Activated CD8-positive, alpha-beta memory T cell treated with anti-CD3 and anti-CD28 coated beads, Interleukin-2, amount 50 U/mL, for 48 hours (primary cell): ENCODE measurements at regions not wholly inside any gene's neighbourhood (a gene's known extent, or its start where the extent isn't known, plus 50 kb on each side); places are given as distances from the start of the nearest gene placed in this dataset.

Source experiments
- DNase-seq: peaks from one replicate; pipeline ENCODE4 v3.0.0-alpha.2; 2020

DNA sequence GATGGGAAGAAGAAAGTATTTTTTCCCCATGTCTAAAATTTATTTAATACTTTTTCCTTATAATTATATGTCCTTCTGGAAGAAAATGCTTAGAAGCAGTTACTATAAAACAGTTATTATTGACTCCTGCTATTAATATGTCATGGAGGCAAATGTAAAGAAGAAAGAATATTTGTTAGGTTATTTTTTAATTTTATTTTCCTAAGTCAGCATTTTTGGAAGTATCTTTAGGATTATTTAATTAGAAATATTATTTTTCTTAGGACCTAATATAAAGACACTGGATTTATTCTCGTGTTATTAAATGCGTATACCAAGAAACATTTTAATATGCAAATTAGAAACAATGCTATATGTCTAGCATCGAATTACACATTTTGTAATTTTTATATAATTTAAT, 687.7 kb downstream of the TRAM1L1 start:
- no peak for DNase-seq

DNA sequence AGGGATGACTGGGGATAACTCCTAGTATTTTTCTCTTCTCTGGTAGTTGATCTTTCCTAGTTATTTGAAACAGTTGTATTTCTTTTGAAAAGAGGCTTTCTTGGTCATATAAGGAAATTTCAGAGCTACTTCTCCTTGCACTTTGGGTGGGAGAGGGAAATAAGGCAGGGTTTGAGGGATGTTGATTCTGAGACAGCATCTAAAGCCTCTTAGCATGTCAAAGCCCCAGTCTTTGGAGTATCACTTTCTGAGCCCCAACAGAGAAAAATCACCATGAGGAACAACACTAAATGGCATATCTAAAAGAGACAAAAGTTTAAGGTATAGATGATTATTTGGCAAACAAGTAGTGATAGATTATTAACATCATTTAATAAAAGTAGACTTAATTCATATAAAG, 688.1 kb downstream of the TRAM1L1 start:
- DNase-seq, result no peak

DNA sequence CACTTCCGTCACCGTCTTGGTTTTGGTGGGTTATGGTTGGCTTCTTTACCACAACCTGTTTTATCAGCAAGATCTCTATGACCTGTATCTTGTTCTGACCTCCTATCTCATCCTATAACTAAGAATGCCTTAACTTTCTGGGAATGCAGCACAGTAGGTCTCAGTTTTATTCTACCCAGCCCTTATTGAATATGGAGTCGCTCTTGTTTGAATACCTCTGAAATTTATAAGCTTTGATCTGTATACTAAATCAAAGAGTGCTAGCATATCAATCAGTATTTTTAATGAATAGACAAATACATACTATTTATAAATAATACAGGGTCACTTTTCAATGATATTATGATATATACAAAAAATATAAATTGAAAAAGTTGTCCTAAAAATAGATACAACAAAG, 690.0 kb downstream of the TRAM1L1 start:
- no peak for DNase-seq

DNA sequence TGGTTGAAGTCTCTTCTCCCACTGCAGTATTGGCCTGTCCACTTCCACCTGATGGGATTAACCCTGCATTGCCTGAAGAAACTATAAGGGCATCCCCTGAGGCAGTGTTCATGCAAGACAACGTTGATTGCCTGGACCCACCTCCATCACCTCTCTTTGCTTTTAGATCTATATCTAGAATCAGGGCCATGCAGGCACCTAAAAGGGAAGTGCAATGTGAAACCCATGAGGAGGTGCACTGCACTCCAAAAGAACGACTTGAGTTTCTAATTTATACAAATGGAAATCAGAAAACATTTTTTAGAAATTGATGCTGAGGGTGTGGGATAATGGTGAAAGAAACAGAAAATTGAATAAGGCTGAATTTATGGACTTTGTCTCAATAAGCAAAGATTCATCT, 694.4 kb downstream of the TRAM1L1 start:
- DNase-seq, result no peak

DNA sequence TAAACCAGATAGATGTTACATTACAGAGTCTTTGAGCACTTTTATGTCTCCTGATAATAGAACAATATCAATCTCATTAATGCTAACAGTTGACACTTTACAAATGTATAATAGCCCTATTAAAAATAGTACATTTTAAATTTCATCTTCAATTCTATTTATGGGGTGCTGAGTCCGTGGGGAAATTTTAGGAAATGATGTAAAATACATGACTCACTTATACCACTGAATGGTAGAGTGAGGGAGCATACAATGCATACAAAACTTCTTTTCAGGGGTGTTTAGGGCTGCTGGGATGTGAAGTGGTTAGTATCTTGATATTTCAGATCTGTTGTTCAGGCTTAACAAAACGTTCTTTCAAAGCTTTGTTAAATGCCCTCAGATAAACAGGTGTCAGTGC, 696.2 kb downstream of the TRAM1L1 start:
- DNase-seq, result no peak

DNA sequence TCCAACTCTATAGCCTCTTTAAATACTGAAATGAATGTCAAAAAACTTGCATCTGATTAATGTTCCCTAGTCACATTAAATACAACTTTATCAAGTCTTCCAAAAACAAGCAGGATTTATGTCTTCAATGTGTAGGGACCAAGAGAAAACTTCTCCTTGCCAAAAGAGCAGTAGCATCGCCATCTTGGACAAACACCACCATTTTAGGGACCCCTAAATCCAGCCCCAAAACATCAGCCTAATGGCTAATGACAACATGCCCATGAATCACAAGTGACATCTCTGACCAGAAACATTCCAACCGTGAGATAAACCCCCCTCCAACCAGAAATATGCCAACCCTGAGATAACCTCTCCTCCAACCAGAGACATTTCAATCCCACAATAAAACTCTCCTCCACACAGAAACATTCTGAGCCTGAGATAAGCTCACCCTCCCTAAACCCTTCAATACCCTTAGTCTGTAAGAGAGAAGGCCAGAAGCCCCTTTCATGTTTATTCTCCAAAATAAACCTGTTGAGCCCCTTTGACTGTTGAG, 697.4 kb downstream of the TRAM1L1 start:
- DNase-seq, result no peak

DNA sequence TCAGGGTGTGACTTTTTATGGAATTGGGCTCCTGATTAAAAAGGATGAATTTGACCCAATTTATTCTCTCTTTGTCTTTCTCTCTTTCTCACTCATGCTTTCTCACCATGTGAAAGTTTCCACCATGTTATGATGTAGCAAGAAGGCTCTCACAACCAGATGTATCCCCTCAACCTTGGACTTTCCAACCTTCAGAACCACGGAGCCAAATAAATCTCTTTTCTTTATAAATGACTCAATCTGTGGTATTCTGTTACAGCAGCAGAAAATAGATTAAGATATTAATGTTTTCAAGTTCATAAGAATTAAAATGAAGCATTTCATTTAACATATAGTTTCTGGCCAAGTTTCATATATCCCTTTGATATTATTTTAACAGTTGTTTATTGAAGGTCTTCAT, 698.5 kb downstream of the TRAM1L1 start:
- no peak for DNase-seq

DNA sequence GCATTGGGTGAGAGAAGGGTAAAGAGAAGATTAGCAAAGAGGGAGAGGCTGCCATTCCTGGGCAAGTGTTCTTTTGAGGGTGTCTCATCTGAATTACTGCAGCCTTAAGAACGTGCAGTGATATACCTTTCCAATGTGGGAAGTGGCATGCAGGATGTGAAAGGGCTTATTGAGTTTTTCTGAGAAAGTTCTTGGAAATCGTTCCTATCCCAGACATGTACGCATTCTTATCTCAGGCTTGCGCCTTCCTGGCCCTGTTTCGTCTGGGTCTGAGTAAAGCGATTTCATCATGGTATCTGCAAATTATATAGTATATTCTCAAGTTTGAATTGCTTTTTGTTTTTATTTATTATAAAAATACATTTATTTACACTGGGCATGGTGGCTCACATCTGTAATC, 699.8 kb downstream of the TRAM1L1 start:
- no peak for DNase-seq

DNA sequence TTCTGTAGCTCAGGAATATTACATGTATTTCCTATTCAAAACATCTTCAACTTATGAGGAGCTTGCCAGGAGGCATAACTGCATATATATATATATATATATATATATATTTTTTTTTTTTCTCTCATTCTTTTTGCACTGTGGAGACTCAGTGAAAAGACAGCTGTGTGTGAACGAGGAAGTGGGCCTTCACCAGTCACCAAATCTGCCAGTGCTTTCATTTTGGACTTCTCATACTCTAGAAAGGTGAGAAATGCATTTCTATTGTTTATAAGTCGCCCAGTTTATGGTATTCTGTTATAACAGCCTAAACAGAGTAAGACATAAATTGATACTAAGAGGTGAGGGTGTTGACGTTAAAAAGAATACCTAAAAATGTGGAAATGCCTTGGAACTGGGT, 710.6 kb downstream of the TRAM1L1 start:
- no peak for DNase-seq

DNA sequence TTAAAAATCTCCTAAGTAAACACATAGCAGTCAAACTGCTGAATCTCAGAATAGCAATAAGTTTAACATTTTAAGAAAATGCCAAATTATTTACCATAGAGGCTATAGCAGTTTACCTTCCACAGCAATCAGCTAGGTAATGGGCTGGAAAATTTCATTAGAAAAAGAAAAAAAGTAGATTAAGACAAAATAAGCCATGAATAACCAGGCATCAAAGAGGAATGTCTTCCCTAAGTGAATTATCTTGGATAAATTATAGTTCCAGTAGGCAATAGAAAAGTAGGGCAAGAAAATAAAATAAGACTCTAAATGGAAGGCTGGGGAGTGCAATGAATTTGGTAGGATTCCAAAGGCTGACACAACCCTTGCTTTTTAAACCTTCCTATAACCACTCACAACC, 722.8 kb downstream of the TRAM1L1 start:
- no peak for DNase-seq

DNA sequence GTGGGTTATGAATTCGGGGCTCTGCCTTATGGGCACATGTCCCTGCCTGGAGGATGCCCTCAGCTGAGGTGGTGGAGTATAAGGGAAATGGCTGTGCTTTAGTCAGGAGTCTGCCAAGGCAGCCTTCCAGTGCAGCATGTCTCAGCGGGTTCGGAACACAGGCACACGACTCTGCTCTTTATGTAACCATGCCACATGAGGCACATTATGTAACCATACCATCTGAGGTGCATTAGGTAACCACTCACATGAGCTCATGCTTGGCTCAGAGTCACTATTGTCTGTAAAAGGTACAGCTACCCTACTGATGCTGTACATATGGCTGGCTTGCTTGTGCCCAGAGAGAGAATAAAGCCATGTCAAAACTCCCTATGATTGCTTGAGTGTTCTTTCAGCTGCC, 723.6 kb downstream of the TRAM1L1 start:
- DNase-seq, result no peak

DNA sequence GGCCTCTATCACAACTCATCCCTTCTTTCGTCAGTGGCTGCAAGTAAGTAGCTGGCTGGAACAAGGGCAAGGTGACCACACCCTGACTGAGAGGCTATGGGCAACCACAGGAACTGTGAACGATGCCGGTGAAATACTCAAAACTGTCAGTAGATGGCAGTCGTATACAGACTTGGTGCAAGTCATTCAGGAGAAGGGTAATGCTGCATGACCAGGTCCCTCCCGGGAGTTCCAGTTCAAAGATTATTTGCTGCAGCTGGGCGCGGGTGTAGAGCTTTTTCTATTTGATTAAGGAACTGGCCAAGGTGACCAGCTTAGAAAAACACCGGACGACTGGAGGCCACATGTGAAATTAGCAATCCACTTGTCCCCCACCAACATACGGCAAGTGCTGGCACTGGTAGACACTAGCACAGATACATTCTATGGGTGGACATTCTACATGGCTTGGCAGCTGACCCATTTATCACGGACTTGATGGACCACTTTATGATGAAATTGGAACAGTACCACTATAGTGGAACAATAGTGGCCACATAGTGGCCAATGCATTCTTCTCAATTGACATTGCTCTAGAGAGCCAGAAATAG, 726.6 kb downstream of the TRAM1L1 start:
- no peak for DNase-seq

DNA sequence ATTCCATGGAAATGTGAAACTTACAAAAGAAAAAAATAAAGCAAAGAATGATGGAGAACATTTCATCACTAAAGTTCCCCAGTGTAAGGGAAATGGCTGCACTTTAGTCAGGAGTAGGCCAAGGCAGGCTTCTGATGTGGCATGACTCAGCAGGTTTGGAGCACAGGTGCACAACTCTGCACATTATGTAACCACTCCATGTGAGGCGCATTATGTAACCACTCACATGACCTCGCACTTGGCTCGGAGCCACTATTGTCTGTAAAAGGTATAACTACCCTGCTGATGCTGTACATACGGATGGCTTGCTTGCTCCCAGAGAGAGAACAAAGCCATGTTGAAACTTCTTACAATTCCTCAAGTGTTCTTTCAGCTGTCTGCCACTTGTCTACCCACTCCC, 727.6 kb downstream of the TRAM1L1 start:
- no peak for DNase-seq

DNA sequence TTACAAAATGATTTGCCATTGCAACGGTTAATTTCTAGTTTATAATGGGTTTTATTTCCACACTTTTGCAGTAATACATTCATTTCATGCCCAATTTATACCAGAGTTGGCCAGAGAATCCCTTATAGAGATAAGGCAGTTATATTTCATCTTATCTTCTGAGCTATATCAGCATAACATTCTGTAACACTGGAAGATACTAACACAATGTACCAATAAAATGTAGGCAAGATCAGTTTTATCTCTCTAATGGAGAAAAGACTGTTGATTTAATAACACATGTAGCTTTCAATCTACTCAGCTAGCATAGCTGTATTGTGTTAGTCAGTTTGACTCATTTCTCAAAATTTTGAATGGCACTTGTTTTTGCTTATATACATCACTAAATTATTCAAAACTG, 738.6 kb downstream of the TRAM1L1 start:
- no peak for DNase-seq

DNA sequence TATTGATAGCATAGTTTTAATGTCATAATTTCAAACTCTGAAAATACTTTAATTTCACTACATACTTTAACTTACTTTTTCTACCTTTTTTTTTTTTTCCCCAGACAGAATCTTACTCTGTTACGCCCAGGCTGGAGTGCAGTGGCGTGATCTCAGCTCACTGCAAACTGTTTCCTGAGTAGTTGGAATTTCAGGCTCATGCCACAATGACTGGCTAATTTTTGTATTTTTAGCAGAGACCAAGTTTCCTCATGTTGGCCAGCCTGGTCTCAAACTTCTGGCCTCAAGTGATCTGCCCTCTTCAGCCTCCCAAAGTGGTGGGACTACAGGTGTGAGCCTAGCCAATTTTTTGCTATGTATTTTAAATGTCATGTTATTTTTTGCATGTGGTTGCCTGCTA, 741.6 kb downstream of the TRAM1L1 start:
- no peak for DNase-seq

DNA sequence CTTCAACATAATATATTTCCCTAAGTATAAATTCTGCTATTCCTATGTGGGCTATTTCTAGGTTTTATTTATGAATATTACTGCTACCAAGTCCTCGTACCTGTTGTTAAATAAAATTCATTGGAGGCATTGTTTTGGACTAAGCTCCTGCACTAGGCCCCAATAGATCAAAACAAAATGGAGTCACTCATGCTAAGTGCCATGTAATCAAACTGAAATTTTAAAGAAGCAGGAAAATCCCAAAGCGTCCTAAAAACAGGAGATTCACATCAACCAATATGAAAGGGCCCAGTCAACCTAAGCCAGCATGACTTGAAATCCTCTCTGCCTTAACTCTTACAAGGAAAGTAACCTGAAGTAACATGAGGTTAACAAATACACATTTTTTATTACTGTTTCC, 743.2 kb downstream of the TRAM1L1 start:
- DNase-seq, result no peak

DNA sequence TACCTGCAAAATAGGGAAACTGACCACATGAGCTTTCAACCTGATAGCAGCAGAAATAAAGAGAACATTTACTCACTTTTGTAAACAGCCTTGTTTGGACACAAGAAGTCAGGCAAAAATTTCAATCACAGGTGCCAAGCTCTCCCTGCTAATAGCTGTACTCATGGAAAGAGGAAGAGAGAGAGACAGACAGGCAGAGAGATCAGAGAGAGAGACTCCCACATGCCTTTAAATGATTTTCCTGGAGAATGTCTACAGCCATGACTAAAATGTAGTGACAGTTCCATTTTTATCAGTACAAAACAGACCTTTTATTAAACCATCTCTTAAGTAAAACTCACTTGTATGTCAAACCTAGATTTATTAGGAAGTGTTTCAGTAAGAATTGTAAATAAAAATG, 752.9 kb downstream of the TRAM1L1 start:
- DNase-seq, result no peak

DNA sequence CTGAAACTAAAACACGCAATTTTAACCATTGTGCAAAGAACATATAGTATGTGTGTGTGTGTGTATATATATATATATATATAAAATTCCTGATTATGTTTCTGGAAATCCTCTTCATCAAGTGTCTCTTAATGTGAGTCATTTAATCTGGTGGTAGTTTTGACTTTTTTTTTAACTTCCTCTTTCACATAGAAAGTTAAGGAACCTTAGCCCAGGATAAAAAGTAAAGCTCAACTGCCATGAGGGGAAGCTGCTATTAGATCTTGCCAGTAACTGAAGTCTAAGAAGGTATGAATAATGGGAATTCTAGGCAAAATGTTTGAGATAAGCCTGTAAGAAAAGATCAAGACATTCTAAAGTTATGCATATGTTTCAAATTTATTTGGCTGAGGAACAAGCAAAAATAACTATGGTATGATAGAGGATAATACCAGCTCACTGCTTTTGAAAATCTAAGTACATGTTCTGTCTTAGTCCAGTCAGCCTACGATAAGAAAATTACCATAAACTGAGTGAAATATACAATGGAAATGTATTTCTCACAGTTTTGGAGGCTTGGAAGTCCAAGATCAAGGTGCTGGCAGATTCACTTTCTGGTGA, 757.0 kb downstream of the TRAM1L1 start:
- no peak for DNase-seq

DNA sequence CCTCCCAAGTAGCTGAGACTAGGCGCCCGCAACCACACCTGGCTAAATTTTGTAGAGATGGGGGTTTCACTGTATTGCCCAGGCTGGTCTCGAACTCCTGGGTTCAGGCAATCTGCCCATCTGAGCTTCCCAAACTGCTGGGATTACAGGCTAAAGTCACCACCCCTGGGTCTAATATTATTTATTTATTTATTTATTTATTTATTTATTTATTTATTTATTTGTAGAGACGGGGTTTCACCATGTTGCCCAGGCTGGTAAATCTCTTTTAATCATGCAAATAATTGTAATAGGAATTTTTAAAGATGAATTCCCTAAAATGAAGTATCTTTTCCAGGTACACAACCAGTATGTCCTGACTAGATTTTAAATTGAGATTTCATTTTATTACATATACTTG, 761.8 kb downstream of the TRAM1L1 start:
- DNase-seq, result no peak

DNA sequence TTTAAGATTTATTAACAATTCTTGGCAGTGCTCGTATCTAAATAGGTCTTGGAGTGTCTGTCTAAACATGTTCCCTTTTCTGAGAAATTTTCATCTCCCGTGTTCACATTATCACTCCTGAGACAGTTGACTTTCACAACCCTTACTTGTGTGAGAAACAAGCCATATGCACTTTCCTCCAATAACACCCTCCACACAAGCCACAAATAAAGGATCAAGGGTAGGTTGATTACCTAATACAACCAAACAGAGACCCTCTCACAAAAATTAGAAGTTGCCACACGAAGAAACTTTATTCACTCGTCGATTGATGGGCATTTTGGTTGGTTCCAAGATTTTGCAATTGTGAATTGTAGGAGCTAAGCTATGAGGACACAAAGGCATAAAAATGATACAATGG, 763.9 kb downstream of the TRAM1L1 start:
- DNase-seq, result no peak

DNA sequence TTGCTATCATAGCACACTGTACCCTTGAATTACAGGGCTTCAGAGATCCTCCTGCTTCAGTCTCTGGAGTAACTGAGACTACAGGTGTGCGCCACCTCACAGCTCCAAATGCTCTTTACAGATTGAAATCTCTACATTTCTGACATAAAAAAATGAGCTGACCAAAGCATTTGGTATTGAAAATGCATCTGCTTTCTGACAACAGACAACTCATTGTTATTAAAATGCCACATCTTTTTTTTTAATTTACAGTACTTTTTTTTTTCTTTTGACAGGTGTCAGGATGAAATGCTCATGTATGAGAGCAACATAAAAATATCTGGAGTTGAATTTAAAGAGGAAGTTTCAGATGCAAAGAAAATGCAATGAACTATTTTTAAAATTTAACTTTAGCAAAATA, 764.5 kb downstream of the TRAM1L1 start:
- no peak for DNase-seq

DNA sequence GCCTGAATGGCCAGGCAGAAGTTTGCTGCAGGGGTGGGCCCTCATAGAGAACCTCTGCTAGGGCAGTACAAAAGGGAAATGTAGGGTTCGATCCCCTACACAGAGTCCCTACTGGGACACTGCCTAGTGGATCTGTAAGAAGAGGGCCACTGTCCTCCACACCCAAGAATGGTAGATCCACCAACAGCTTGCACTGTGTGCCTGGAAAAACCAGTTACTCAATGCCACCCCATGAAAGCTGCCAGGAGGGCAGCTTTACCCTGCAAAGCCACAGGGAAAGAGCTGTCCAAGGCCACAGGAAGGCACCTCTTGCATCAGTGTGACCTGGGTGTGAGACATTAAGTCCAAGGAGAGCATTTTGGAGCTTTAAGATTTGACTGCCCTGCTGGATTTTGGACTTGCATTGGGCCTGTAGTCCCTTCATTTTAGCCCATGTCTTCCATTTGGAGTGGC, 781.6 kb downstream of the TRAM1L1 start:
- no peak for DNase-seq

DNA sequence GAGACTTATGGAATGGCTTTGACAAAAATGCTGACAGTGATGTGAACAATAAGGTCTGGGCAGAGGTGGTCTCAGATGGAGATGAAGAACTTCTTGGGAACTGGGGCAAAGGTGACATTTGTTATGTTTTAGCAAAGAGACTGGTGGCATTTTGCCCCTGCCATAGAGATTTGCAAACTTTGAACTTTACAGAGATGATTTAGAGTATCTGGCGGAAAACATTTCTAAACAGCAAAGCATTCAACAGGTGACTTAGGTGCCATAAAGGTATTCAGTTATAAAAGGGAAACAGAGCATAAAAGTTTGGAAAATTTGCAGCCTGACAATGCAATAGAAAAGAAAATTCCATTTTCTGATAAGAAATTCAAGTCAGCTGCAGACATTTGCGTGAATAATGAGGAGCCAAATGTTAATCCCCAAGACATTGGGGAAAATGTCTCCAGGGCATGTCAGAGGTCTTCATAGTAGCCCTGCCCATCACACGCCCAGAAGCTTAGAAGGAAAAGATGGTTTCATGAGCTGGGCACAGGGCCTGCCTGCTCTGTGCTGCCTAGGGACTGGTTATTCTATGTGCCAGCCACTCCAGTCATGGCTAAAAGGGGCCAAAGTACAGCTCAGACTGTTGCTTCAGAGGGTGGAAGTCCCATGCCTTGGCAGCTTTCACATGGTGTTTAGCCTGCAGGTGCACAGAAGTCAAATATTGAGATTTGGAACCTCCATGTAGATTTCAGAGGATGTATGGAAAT, 782.2 kb downstream of the TRAM1L1 start:
- DNase-seq, result no peak

DNA sequence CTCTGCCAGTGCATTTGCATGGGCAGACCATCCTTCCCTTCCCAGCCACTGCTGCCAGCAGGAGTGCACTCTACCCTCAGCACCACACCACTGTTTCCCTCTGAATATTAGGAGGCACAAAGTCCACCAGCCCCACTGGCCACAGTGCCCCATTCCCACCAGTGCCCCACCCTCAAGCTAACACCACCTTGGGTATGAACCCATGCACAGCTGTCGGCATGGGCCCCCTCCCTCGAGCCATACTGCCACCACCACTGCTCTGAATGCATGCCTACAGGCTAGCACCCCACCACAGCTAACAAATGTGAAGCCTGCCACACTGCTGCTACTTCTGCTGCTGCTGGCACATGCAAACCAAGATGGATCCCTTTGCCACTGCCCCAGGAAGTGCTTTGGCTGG, 810.4 kb downstream of the TRAM1L1 start:
- DNase-seq, result no peak
